Endothelial cell of umbilical vein (primary cell): ENCODE measurements at regions not wholly inside any gene's neighbourhood (a gene's known extent, or its start where the extent isn't known, plus 50 kb on each side); places are given as distances from the start of the nearest gene placed in this dataset.

Experiments
- BruUV-seq: library from RNA; stranded (reverse); fragments of 400-500 nt; replicated peaks from 2 replicates; lab custom pipeline; 2021; lab: Mats Ljungman, UMichigan
- CTCF ChIA-PET: fragments of 300-600, 350-600 bp; sonication (Branson Sonifier 250); formaldehyde crosslinking; loops from one replicate; lab custom pipeline; 2021; ENCODE audit warnings: antibody characterized with exemption, inconsistent platforms; lab: Charles Lee
- POLR2A ChIA-PET: fragments of 300-600, 350-600 bp; sonication (Branson Sonifier 250); formaldehyde crosslinking; loops from one replicate; lab custom pipeline; 2021; ENCODE audit warnings: antibody characterized with exemption, inconsistent platforms; lab: Charles Lee
- DNase-seq: peaks from one replicate; pipeline ENCODE4 v3.0.0-alpha.2; 2011; ENCODE audit warnings: low read depth, low spot score
- FAIRE-seq: peaks from 2 replicates; lab custom pipeline; 2011; peaks lifted over from hg19 to GRCh38; lab: Jason Lieb, UNC
- H2AFZ ChIP-seq: 2 replicates; pipeline ENCODE4 v1.6.0; 2012; ENCODE audit warnings: low read depth, low read length, control low read depth, inconsistent platforms
- H3K27ac ChIP-seq: 2 replicates; pipeline ENCODE4 v1.5.1; 2011; ENCODE audit warnings: low read depth, mild to moderate bottlenecking, control low read depth, low read length, moderate library complexity; ENCODE audit not compliant: insufficient read depth
- H3K27me3 ChIP-seq, 2 experiments: 2 replicates each; pipeline versions ENCODE4 v1.6.0 to v1.6.1; 2011; ENCODE audit warnings: low read length in 2 of 2, mixed read lengths in 1 of 2; ENCODE audit not compliant: control insufficient read depth in 2 of 2, insufficient read depth in 2 of 2
- H3K36me3 ChIP-seq, 2 experiments: 2 replicates in 1 of 2; 3 replicates in 1 of 2; pipeline ENCODE4 v1.5.1; 2011; ENCODE audit warnings: low read length in 2 of 2, mild to moderate bottlenecking in 1 of 2, moderate library complexity in 1 of 2; ENCODE audit not compliant: control insufficient read depth in 2 of 2, insufficient read depth in 2 of 2; ENCODE audit errors: extremely low read depth in 1 of 2
- H3K4me1 ChIP-seq: 3 replicates; pipeline ENCODE4 v1.5.1; 2011; ENCODE audit warnings: mild to moderate bottlenecking, low read length; ENCODE audit not compliant: control insufficient read depth, insufficient read depth; ENCODE audit errors: extremely low read depth
- H3K4me2 ChIP-seq: 2 replicates; pipeline ENCODE4 v1.6.1; 2011; ENCODE audit warnings: low read length, control low read depth, mixed read lengths; ENCODE audit not compliant: insufficient read depth
- H3K4me3 ChIP-seq, 3 experiments: fragments of 200-600 bp in 1 of 3; sonication (generic), shearing (Covaris generic) in 1 of 3; replicated peaks in 1 of 3; 2 replicates each; pipeline ENCODE4 v1.5.1; 2011 to 2016; ENCODE audit warnings: control low read depth in 3 of 3, low read length in 3 of 3, mild to moderate bottlenecking in 2 of 3, inconsistent platforms in 1 of 3, low read depth in 1 of 3, moderate library complexity in 1 of 3; ENCODE audit not compliant: insufficient read depth in 1 of 3
- H3K79me2 ChIP-seq: 2 replicates; pipeline ENCODE4 v1.6.0; 2012; ENCODE audit warnings: low read length, inconsistent platforms; ENCODE audit not compliant: control insufficient read depth, insufficient read depth
- H3K9ac ChIP-seq: replicated peaks from 2 replicates; pipeline ENCODE3; 2011; ENCODE audit warnings: low read length, control low read depth; ENCODE audit not compliant: insufficient read depth; ENCODE audit errors: extremely low read depth
- H3K9me1 ChIP-seq: replicated peaks from 3 replicates; pipeline ENCODE4 v1.6.0; 2011; ENCODE audit warnings: mild to moderate bottlenecking, low read length; ENCODE audit not compliant: control insufficient read depth, insufficient read depth; ENCODE audit errors: extremely low read depth
- H3K9me3 ChIP-seq: replicated peaks from 2 replicates; pipeline ENCODE4 v1.5.1; 2012; ENCODE audit warnings: low read length, inconsistent platforms; ENCODE audit not compliant: control insufficient read depth, insufficient read depth
- H4K20me1 ChIP-seq: replicated peaks from 2 replicates; pipeline ENCODE3; 2011; ENCODE audit warnings: mild to moderate bottlenecking, low read length; ENCODE audit not compliant: control insufficient read depth, insufficient read depth; ENCODE audit errors: extremely low read depth
- CTCF ChIP-seq, 2 donors: IDR thresholded peaks; 1 replicate in 1 of 2; 2 replicates in 1 of 2; pipeline ENCODE4 v1.5.1; 2011; ENCODE audit warnings: low read length in 2 of 2, mild to moderate bottlenecking in 2 of 2, moderate library complexity in 2 of 2, control low read depth in 1 of 2, inconsistent platforms in 1 of 2, low read depth in 1 of 2; ENCODE audit not compliant: insufficient read depth in 1 of 2; ENCODE audit errors: extremely low read depth in 1 of 2
- EZH2 ChIP-seq: IDR thresholded peaks from 2 replicates; pipeline ENCODE4 v1.6.1; 2012; ENCODE audit warnings: borderline replicate concordance, low read depth, mild to moderate bottlenecking, moderate library complexity, low read length, inconsistent platforms; ENCODE audit not compliant: severe bottlenecking
- FOS ChIP-seq: IDR thresholded peaks from 2 replicates; pipeline ENCODE4 v1.6.1; 2011; ENCODE audit warnings: mild to moderate bottlenecking, low read length, moderate library complexity, borderline replicate concordance; ENCODE audit not compliant: insufficient read depth
- GATA2 ChIP-seq: IDR thresholded peaks from 2 replicates; pipeline ENCODE4 v1.7.0; 2011; ENCODE audit warnings: low read depth, mild to moderate bottlenecking, moderate library complexity, mixed read lengths, low read length; ENCODE audit not compliant: insufficient read length, insufficient read depth
- JUN ChIP-seq: IDR thresholded peaks from 2 replicates; pipeline ENCODE4 v1.6.1; 2011; ENCODE audit warnings: borderline replicate concordance, low read depth; ENCODE audit not compliant: insufficient read length, insufficient read depth
- MAX ChIP-seq: IDR thresholded peaks from 2 replicates; pipeline ENCODE4 v1.6.1; 2011; ENCODE audit not compliant: insufficient read depth, insufficient read length
- MYC ChIP-seq: IDR thresholded peaks from one replicate; pipeline ENCODE4 v1.6.1; 2011; ENCODE audit warnings: mild to moderate bottlenecking, low read depth, low read length
- POLR2A ChIP-seq: IDR thresholded peaks from 2 replicates; pipeline ENCODE4 v1.6.1; 2012; ENCODE audit warnings: low read depth, mild to moderate bottlenecking, control low read depth, low read length
- POLR2AphosphoS5 ChIP-seq: IDR thresholded peaks from 2 replicates; pipeline ENCODE4 v1.6.1; 2012; ENCODE audit warnings: low read depth, mild to moderate bottlenecking, control low read depth, low read length, moderate library complexity; ENCODE audit not compliant: insufficient read depth
- dilution Hi-C: fragments of 300-500 bp; cut with MboI; formaldehyde crosslinking; loops from one replicate; pipeline ENCODE4 v1.15.0; 2019; ENCODE audit warnings: low sequenced_read_pairs; ENCODE audit not compliant: extremely low pct_ligation_motif_present
- intact Hi-C: fragments of 100-400 bp; cut with micrococcal nuclease; formaldehyde crosslinking; loops from one replicate; pipeline ENCODE4 v1.10.0; 2022

DNA sequence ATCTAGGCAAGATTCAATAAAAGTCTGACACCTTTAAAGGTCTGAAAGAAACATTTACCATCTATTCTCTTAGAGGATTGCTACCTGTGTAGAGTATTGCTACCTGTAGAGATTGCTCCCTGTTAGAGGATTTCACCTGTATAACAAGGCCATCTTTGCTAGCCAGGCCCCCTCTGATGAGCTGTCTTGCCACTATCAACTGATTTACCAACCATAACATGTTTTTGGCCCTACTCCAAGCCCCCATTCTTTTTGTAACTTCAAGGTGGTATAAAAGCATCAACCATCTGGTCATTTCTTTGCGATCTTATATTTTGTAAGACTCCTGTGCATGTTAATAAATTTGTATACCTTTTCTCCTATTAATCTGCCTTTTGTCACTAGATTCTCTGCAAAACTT lies 424.7 kb upstream of the CAMK1G start:
- H3K4me3 ChIP-seq = no peak overlapping the region
- no peaks in the 10 kb centered on the region for H3K79me2 ChIP-seq
- dilution Hi-C loops (no loop called here), intact Hi-C loops (no loop called here)
- no peaks in the 10 kb centered on the region for H3K9me1 ChIP-seq
- FAIRE-seq (no peak), DNase-seq (no peak)
- CTCF ChIA-PET = no interaction called here
- no peak overlapping the region for H2AFZ ChIP-seq
- TF ChIP-seq FOS (no peak), EZH2 (no peak), CTCF (IDR thresholded peaks at IDR 0.05; ENCODE audit: extremely low read depth in 1 of 2, insufficient read depth in 1 of 2, low read depth in 1 of 2, low read length in 2 of 2) (no peak)
- POLR2A ChIA-PET = no interaction called here
- H3K27ac ChIP-seq = no peak overlapping the region
- H3K9ac ChIP-seq = no peak overlapping the region
- no peaks in the 10 kb centered on the region for H3K9me3 ChIP-seq
- no peaks in the 10 kb centered on the region for H3K27me3 ChIP-seq
- no TSS peak for BruUV-seq
- no peaks in the 10 kb centered on the region for H3K4me1 ChIP-seq
- H3K36me3 ChIP-seq = no peaks in the 10 kb centered on the region
- H3K4me2 ChIP-seq = no peak overlapping the region
- H4K20me1 ChIP-seq = no peaks in the 10 kb centered on the region

DNA sequence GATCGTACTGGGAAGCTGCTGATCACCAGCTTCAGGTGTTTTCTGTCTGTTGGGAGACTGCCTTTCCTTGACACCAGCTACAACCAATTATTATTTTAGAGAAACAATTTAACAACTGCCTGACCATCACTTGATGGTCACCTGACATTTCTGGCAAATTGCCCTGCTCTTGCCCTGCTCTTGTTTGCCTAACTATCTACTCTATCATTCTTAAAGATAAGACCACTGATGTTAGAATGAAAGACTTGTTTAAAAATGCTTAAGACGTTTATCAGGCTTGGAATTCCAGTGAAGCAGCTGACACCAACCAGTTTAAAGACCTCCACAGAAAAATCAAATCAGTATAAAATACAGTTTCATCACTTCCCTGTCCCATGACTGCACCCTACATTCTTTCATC lies 423.3 kb upstream of the CAMK1G start:
- H3K4me3 ChIP-seq = no peak overlapping the region
- no peaks in the 10 kb centered on the region for H3K27me3 ChIP-seq
- H2AFZ ChIP-seq = no peak overlapping the region
- no peak for TF ChIP-seq POLR2A
- no peak for TF ChIP-seq POLR2AphosphoS5
- no peak for TF ChIP-seq MAX
- no peak for TF ChIP-seq JUN
- TF ChIP-seq GATA2 = no peak
- no peak for TF ChIP-seq CTCF (IDR thresholded peaks at IDR 0.05; ENCODE audit: extremely low read depth in 1 of 2, insufficient read depth in 1 of 2, low read depth in 1 of 2, low read length in 2 of 2)
- TF ChIP-seq EZH2 = no peak
- TF ChIP-seq MYC = no peak
- no peak for TF ChIP-seq FOS
- no peaks in the 10 kb centered on the region for H3K36me3 ChIP-seq
- DNase-seq (no peak), FAIRE-seq (no peak)
- no peaks in the 10 kb centered on the region for H4K20me1 ChIP-seq
- intact Hi-C loops = no loop called here
- no peaks in the 10 kb centered on the region for H3K9me3 ChIP-seq
- no peaks in the 10 kb centered on the region for H3K9me1 ChIP-seq
- ChIA-PET CTCF (no interaction called here), POLR2A (no interaction called here)
- no peaks in the 10 kb centered on the region for H3K79me2 ChIP-seq
- no peak overlapping the region for H3K4me2 ChIP-seq
- H3K9ac ChIP-seq = no peak overlapping the region
- dilution Hi-C loops = no loop called here
- no peaks in the 10 kb centered on the region for H3K4me1 ChIP-seq
- no peak overlapping the region for H3K27ac ChIP-seq
- BruUV-seq = no TSS peak
